ENCODE measurements at regions not wholly inside any gene's neighbourhood (a gene's known extent, or its start where the extent isn't known, plus 50 kb on each side); places are given as distances from the start of the nearest gene placed in this dataset.

- Histone ChIP-seq H3K27ac (ENCODE audit: low read depth, low read length, severe bottlenecking) (no peak overlapping the region), H3K9me3 (ENCODE audit: control insufficient read depth, low read length) (no peaks in the 10 kb centered on the region)
- 91 to 100% methylated on average over 3 of the region's 3 CpGs for WGBS, 2 experiments (ENCODE audit: insufficient coverage in 2 of 2)
Observed at GRCh38 chr9:115978659-115979096, 174.9 kb upstream of the PAPPA start.

GRCh38 chr9:115980054-115980453, 173.5 kb upstream of the PAPPA start:
- Histone ChIP-seq H3K36me3 (ENCODE audit: control insufficient read depth, insufficient read depth, low read length) (no peaks in the 10 kb centered on the region), H3K4me3 (ENCODE audit: extremely low read depth, insufficient read depth, low read length, poor library complexity, severe bottlenecking) (no peak overlapping the region), H3K27ac (ENCODE audit: low read depth, low read length, severe bottlenecking) (no peak overlapping the region), H3K4me1 (ENCODE audit: control insufficient read depth, insufficient read depth, low read length, poor library complexity, severe bottlenecking) (no peaks in the 10 kb centered on the region), H3K9me3 (ENCODE audit: control insufficient read depth, low read length) (no peaks in the 10 kb centered on the region)
- WGBS, 2 experiments (ENCODE audit: insufficient coverage in 2 of 2), result no CpG with 5 or more reads among the region's 2 CpGs

More at GRCh38 chr9:115978659-115979096, 174.9 kb upstream of the PAPPA start:
- no peaks in the 10 kb centered on the region for H3K36me3 ChIP-seq (ENCODE audit: control insufficient read depth, insufficient read depth, low read length)
- no peaks in the 10 kb centered on the region for H3K4me1 ChIP-seq (ENCODE audit: control insufficient read depth, insufficient read depth, low read length, poor library complexity, severe bottlenecking)
- no peak overlapping the region for H3K4me3 ChIP-seq (ENCODE audit: extremely low read depth, insufficient read depth, low read length, poor library complexity, severe bottlenecking)

GRCh38 chr9:115980502-115980901, 173.1 kb upstream of the PAPPA start:
- no peaks in the 10 kb centered on the region for H3K4me1 ChIP-seq (ENCODE audit: control insufficient read depth, insufficient read depth, low read length, poor library complexity, severe bottlenecking)
- no peak overlapping the region for H3K27ac ChIP-seq (ENCODE audit: low read depth, low read length, severe bottlenecking)
- H3K36me3 ChIP-seq (ENCODE audit: control insufficient read depth, insufficient read depth, low read length), result no peaks in the 10 kb centered on the region
- WGBS, 2 experiments (ENCODE audit: insufficient coverage in 2 of 2), result no CpG with 5 or more reads among the region's 1 CpG
- H3K4me3 ChIP-seq (ENCODE audit: extremely low read depth, insufficient read depth, low read length, poor library complexity, severe bottlenecking), result no peak overlapping the region
- H3K9me3 ChIP-seq (ENCODE audit: control insufficient read depth, low read length), result no peaks in the 10 kb centered on the region

DNA sequence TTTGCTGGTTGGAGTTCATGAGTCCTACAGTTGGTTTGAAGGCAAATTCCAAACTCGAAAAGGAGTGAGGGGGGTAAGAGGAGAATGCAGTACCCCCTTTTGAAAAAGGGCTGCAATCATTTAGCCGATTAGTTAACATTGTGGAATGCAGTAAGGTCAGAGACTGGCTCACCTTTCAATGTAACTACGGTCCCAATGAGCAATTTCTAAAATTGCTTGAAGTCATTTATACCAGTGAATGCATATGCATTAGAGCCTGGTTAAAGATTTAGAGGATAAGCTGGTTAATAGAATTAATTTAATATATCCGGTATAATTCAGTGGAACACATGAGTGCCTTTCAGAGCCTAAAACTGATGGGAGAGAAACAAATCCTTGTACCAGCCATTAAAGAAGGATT, 172.6 kb upstream of the PAPPA start:
- Histone ChIP-seq H3K9me3 (ENCODE audit: control insufficient read depth, low read length) (no peaks in the 10 kb centered on the region), H3K4me3 (ENCODE audit: extremely low read depth, insufficient read depth, low read length, poor library complexity, severe bottlenecking) (no peak overlapping the region), H3K27ac (ENCODE audit: low read depth, low read length, severe bottlenecking) (no peak overlapping the region), H3K4me1 (ENCODE audit: control insufficient read depth, insufficient read depth, low read length, poor library complexity, severe bottlenecking) (no peaks in the 10 kb centered on the region), H3K36me3 (ENCODE audit: control insufficient read depth, insufficient read depth, low read length) (no peaks in the 10 kb centered on the region)
- 82 to 87% methylated on average over 3 to 4 of the region's 4 CpGs for WGBS, 2 experiments (ENCODE audit: insufficient coverage in 2 of 2)

- 93 to 100% methylated on average over 4 to 6 of the region's 6 CpGs for WGBS, 2 experiments (ENCODE audit: insufficient coverage in 2 of 2)
- no peak overlapping the region for H3K27ac ChIP-seq (ENCODE audit: low read depth, low read length, severe bottlenecking)
Observed at GRCh38 chr9:115983366-115983765, 170.2 kb upstream of the PAPPA start.

DNA sequence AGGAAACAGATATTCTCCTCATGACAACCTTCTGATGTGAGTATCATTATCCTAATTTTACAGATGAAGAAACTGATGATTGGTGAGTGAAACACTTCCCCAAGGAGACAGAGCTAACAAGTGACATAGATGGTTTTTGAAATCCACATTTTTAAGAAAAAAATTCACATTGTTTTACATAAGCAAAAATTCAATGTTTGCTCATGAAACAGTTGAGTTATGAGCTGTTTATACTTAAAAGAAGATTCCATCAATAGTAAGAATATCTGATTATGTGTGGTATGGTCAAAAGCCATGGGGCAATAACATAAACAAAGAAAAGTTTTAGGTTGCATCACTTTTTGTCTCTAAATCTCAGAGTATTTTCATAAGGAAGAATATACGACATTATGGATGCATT, 167.9 kb upstream of the PAPPA start:
- Histone ChIP-seq H3K4me1 (ENCODE audit: control insufficient read depth, insufficient read depth, low read length, poor library complexity, severe bottlenecking) (no peaks in the 10 kb centered on the region), H3K4me3 (ENCODE audit: extremely low read depth, insufficient read depth, low read length, poor library complexity, severe bottlenecking) (no peak overlapping the region), H3K36me3 (ENCODE audit: control insufficient read depth, insufficient read depth, low read length) (no peaks in the 10 kb centered on the region), H3K27ac (ENCODE audit: low read depth, low read length, severe bottlenecking) (no peak overlapping the region), H3K9me3 (ENCODE audit: control insufficient read depth, low read length) (no peaks in the 10 kb centered on the region)
- WGBS, 2 experiments (ENCODE audit: insufficient coverage in 2 of 2), result no CpG with 5 or more reads among the region's 1 CpG

More at GRCh38 chr9:115983366-115983765, 170.2 kb upstream of the PAPPA start:
- H3K36me3 ChIP-seq (ENCODE audit: control insufficient read depth, insufficient read depth, low read length), result no peaks in the 10 kb centered on the region
- H3K4me3 ChIP-seq (ENCODE audit: extremely low read depth, insufficient read depth, low read length, poor library complexity, severe bottlenecking), result no peak overlapping the region
- H3K9me3 ChIP-seq (ENCODE audit: control insufficient read depth, low read length), result no peaks in the 10 kb centered on the region
- H3K4me1 ChIP-seq (ENCODE audit: control insufficient read depth, insufficient read depth, low read length, poor library complexity, severe bottlenecking), result no peaks in the 10 kb centered on the region

DNA sequence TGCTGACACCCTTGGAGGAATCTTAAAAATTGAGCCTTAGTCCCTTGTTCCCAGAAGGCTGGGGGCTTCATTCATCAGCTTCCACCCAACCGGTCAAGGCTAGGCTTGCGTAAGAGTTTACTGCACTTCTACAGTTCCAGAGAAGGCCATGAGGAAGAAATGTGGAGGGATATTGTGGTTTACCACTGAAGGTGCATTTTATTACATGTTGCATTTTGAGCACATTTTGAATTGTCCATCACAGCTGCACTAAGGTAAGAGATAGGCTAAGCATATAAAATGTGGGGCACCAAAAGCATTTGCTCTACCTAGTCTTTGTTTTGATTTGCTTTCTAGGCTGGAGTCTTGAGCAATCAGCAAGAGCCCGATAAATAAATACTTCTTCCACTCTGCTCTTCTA, 167.1 kb upstream of the PAPPA start:
- Histone ChIP-seq H3K4me1 (ENCODE audit: control insufficient read depth, insufficient read depth, low read length, poor library complexity, severe bottlenecking) (no peaks in the 10 kb centered on the region), H3K9me3 (ENCODE audit: control insufficient read depth, low read length) (no peaks in the 10 kb centered on the region), H3K36me3 (ENCODE audit: control insufficient read depth, insufficient read depth, low read length) (no peaks in the 10 kb centered on the region), H3K4me3 (ENCODE audit: extremely low read depth, insufficient read depth, low read length, poor library complexity, severe bottlenecking) (no peak overlapping the region), H3K27ac (ENCODE audit: low read depth, low read length, severe bottlenecking) (no peak overlapping the region)
- WGBS, 2 experiments (ENCODE audit: insufficient coverage in 2 of 2), result 100% methylated on average over 2 of the region's 3 CpGs; no CpG with 5 or more reads in 1 of the 2 experiments

- no peak overlapping the region for H3K4me3 ChIP-seq (ENCODE audit: extremely low read depth, insufficient read depth, low read length, poor library complexity, severe bottlenecking)
- WGBS, 2 experiments (ENCODE audit: insufficient coverage in 2 of 2), result 63% methylated on average over 1 of the region's 2 CpGs; no CpG with 5 or more reads in 1 of the 2 experiments
- peaks cover 8% of the 10 kb centered on the region for H3K4me1 ChIP-seq (ENCODE audit: control insufficient read depth, insufficient read depth, low read length, poor library complexity, severe bottlenecking)
- no peaks in the 10 kb centered on the region for H3K36me3 ChIP-seq (ENCODE audit: control insufficient read depth, insufficient read depth, low read length)
- H3K27ac ChIP-seq (ENCODE audit: low read depth, low read length, severe bottlenecking), result no peak overlapping the region
- H3K9me3 ChIP-seq (ENCODE audit: control insufficient read depth, low read length), result no peaks in the 10 kb centered on the region
Observed at GRCh38 chr9:115988701-115989100, 164.9 kb upstream of the PAPPA start.

- Histone ChIP-seq H3K4me3 (ENCODE audit: extremely low read depth, insufficient read depth, low read length, poor library complexity, severe bottlenecking) (no peak overlapping the region), H3K36me3 (ENCODE audit: control insufficient read depth, insufficient read depth, low read length) (no peaks in the 10 kb centered on the region), H3K27ac (ENCODE audit: low read depth, low read length, severe bottlenecking) (no peak overlapping the region), H3K4me1 (ENCODE audit: control insufficient read depth, insufficient read depth, low read length, poor library complexity, severe bottlenecking) (peaks cover 8% of the 10 kb centered on the region), H3K9me3 (ENCODE audit: control insufficient read depth, low read length) (no peaks in the 10 kb centered on the region)
- 95 to 100% methylated on average over 3 of the region's 4 CpGs for WGBS, 2 experiments (ENCODE audit: insufficient coverage in 2 of 2)
Observed at GRCh38 chr9:115989831-115990230, 163.8 kb upstream of the PAPPA start.

GRCh38 chr9:115992834-115993233, 160.8 kb upstream of the PAPPA start:
- no peaks in the 10 kb centered on the region for H3K9me3 ChIP-seq (ENCODE audit: control insufficient read depth, low read length)
- H3K36me3 ChIP-seq (ENCODE audit: control insufficient read depth, insufficient read depth, low read length), result no peaks in the 10 kb centered on the region
- H3K4me1 ChIP-seq (ENCODE audit: control insufficient read depth, insufficient read depth, low read length, poor library complexity, severe bottlenecking), result peaks cover 8% of the 10 kb centered on the region
- WGBS, 2 experiments (ENCODE audit: insufficient coverage in 2 of 2), result 89 to 93% methylated on average over 3 to 4 of the region's 4 CpGs
- H3K27ac ChIP-seq (ENCODE audit: low read depth, low read length, severe bottlenecking), result no peak overlapping the region
- H3K4me3 ChIP-seq (ENCODE audit: extremely low read depth, insufficient read depth, low read length, poor library complexity, severe bottlenecking), result no peak overlapping the region

DNA sequence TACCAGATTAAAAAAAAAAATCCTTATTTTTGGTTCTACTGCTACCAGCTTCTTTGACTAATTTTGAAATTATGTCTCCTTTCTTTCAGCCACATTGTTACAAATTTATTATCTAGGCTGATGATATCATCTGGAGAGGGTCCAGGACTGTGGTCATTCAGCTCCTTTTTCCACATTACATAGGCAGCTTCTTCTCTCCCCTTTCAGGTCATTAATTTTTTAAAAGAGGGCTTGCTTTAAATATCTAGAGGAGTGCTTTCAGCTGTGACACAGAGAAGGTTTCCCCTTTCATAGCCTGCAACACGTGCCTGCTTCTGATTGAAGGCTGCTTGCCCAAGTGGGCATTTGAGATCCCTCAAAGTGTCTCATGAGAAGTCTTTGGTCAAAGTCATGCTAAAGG, 155.7 kb upstream of the PAPPA start:
- no peak overlapping the region for H3K4me3 ChIP-seq (ENCODE audit: extremely low read depth, insufficient read depth, low read length, poor library complexity, severe bottlenecking)
- no peaks in the 10 kb centered on the region for H3K9me3 ChIP-seq (ENCODE audit: control insufficient read depth, low read length)
- no peak overlapping the region for H3K27ac ChIP-seq (ENCODE audit: low read depth, low read length, severe bottlenecking)
- WGBS, 2 experiments (ENCODE audit: insufficient coverage in 2 of 2), result 71 to 89% methylated on average over 1 of the region's 1 CpG
- peaks cover 2% of the 10 kb centered on the region for H3K4me1 ChIP-seq (ENCODE audit: control insufficient read depth, insufficient read depth, low read length, poor library complexity, severe bottlenecking)
- H3K36me3 ChIP-seq (ENCODE audit: control insufficient read depth, insufficient read depth, low read length), result no peaks in the 10 kb centered on the region

Data from mesodermal cell (in vitro differentiated cells).